ENCODE measurements at regions not wholly inside any gene's neighbourhood (a gene's known extent, or its start where the extent isn't known, plus 50 kb on each side); places are given as distances from the start of the nearest gene placed in this dataset.

GRCh38 chr22:49412236-49412635, 415.4 kb downstream of the BRD1 start:
- no peak for TF ChIP-seq CTCF (IDR thresholded peaks at IDR 0.05)
- no peak for TF ChIP-seq POLR2A (IDR thresholded peaks at IDR 0.05)

Measured in heart left ventricle (tissue), 13 donors.